A673 (cell line): ENCODE measurements at regions not wholly inside any gene's neighbourhood (a gene's known extent, or its start where the extent isn't known, plus 50 kb on each side); places are given as distances from the start of the nearest gene placed in this dataset.
"Not testable (repeated sequence)": the region's sequence is repeated elsewhere in the genome, so short reads cannot be mapped to it uniquely, and the experiment has no call there.

Experiments
- BruUV-seq: library from RNA; stranded (reverse); fragments of 400-500 nt; replicated peaks from 2 replicates; lab custom pipeline; 2021; lab: Mats Ljungman, UMichigan
- CTCF ChIA-PET: fragments of 300-600 bp; sonication (Branson Sonifier 250); formaldehyde crosslinking; loops from one replicate; lab custom pipeline; 2022; ENCODE audit warnings: antibody characterized with exemption; lab: Charles Lee
- POLR2A ChIA-PET: fragments of 300-600 bp; sonication (Branson Sonifier 250); formaldehyde crosslinking; loops from one replicate; lab custom pipeline; 2022; ENCODE audit warnings: antibody characterized with exemption; ENCODE audit not compliant: low non-redundant PET; lab: Charles Lee
- DNase-seq: peaks from one replicate; pipeline ENCODE4 v3.0.0-alpha.2; 2015; ENCODE audit warnings: low spot score
- H3K27ac ChIP-seq: fragments of 200-600 bp; sonication (generic); 2 replicates; pipeline ENCODE4 v1.5.1; 2016; ENCODE audit warnings: mixed run types, low read depth, mild to moderate bottlenecking, mixed read lengths, antibody characterized with exemption, low read length; ENCODE audit not compliant: poor library complexity, severe bottlenecking
- H3K27me3 ChIP-seq: fragments of 200-600 bp; sonication (generic); replicated peaks from 2 replicates; pipeline ENCODE4 v1.6.1; 2017; ENCODE audit warnings: mixed run types, low read depth, mild to moderate bottlenecking, mixed read lengths, antibody characterized with exemption, low read length; ENCODE audit not compliant: insufficient read depth, poor library complexity
- H3K36me3 ChIP-seq: fragments of 200-600 bp; sonication (generic); 2 replicates; pipeline ENCODE4 v1.6.1; 2016; ENCODE audit warnings: mixed run types, mild to moderate bottlenecking, mixed read lengths, antibody characterized with exemption, low read length; ENCODE audit not compliant: insufficient read depth, poor library complexity, severe bottlenecking
- H3K4me1 ChIP-seq: fragments of 200-600 bp; sonication (generic); 2 replicates; pipeline ENCODE4 v1.6.1; 2017; ENCODE audit warnings: mixed run types, mild to moderate bottlenecking, mixed read lengths, antibody characterized with exemption, low read length; ENCODE audit not compliant: insufficient read depth, poor library complexity, severe bottlenecking
- H3K4me3 ChIP-seq: fragments of 200-600 bp; sonication (generic); 2 replicates; pipeline ENCODE4 v1.5.1; 2016; ENCODE audit warnings: low read depth, mixed run types, mild to moderate bottlenecking, mixed read lengths, low read length; ENCODE audit not compliant: poor library complexity, severe bottlenecking
- H3K9me3 ChIP-seq: fragments of 200-600 bp; sonication (generic); 2 replicates; pipeline ENCODE4 v1.6.1; 2016; ENCODE audit warnings: mixed run types, low read depth, mild to moderate bottlenecking, mixed read lengths, antibody characterized with exemption, low read length; ENCODE audit not compliant: poor library complexity, severe bottlenecking
- EZH2 ChIP-seq: fragments of 200-600 bp; sonication (generic); IDR thresholded peaks from 2 replicates; pipeline ENCODE4 v1.6.1; 2017; ENCODE audit warnings: borderline replicate concordance, low read depth, mild to moderate bottlenecking, mixed read lengths, antibody characterized with exemption, low read length; ENCODE audit not compliant: poor library complexity, severe bottlenecking
- intact Hi-C: fragments of 100-400 bp; cut with micrococcal nuclease; formaldehyde crosslinking; loops from one replicate; pipeline ENCODE4 v1.10.0; 2022; ENCODE audit not compliant: unreplicated experiment

DNA sequence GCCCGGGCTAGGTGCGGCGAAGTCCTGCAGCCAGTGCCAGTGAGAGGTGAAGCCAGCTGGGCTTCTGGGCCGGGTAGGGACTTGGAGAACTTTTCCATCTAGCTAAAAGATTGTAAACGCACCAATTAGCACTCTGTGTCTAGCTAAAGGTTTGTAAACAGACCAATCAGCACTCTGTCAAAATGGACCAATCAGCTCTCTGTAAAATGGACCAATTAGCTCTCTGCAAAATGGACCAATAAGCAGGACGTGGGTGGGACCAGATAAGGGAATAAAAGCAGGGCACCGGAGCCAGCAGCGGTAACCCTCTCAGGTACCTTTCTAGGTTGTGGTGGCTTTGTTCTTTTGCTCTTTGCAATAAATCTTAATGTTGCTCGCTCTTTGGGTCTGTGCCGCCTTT lies 195.1 kb downstream of the ANKRD30BL start:
- DNase-seq, H3K36me3 ChIP-seq, H3K9me3 ChIP-seq, H3K4me1 ChIP-seq, CTCF ChIA-PET, BruUV-seq, H3K27ac ChIP-seq, H3K27me3 ChIP-seq, intact Hi-C loops, H3K4me3 ChIP-seq, POLR2A ChIA-PET: not testable (repeated sequence)

DNA sequence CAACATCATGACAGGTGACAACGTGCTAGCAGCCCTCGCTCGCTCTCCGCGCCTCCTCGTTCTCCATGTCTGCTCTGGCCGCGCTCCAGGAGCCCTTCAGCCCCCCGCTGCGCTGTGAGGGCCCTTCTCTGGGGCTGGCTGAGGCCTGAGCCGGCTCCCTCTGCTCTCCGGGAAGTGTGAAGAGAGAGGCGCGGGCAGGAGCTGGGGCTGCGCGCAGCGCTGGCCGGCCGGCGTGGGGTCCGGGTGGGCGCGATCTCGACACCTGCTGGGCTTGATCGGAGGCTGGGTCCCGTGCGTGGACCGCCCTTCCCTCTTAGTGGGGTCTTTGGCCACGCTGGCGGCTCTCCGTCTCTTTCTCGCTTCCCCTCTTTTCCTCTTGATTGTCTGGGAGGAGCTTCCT lies 195.5 kb downstream of the ANKRD30BL start:
- intact Hi-C loops = no loop called here
- H3K9me3 ChIP-seq = no peaks in the 10 kb centered on the region
- ChIA-PET CTCF (no interaction called here), POLR2A (no interaction called here)
- no peaks in the 10 kb centered on the region for H3K36me3 ChIP-seq
- no peak for TF ChIP-seq EZH2
- BruUV-seq = no TSS peak
- no peaks in the 10 kb centered on the region for H3K4me1 ChIP-seq
- no peak overlapping the region for H3K27ac ChIP-seq
- DNase-seq = no peak
- H3K4me3 ChIP-seq = no peak overlapping the region
- H3K27me3 ChIP-seq = no peaks in the 10 kb centered on the region

DNA sequence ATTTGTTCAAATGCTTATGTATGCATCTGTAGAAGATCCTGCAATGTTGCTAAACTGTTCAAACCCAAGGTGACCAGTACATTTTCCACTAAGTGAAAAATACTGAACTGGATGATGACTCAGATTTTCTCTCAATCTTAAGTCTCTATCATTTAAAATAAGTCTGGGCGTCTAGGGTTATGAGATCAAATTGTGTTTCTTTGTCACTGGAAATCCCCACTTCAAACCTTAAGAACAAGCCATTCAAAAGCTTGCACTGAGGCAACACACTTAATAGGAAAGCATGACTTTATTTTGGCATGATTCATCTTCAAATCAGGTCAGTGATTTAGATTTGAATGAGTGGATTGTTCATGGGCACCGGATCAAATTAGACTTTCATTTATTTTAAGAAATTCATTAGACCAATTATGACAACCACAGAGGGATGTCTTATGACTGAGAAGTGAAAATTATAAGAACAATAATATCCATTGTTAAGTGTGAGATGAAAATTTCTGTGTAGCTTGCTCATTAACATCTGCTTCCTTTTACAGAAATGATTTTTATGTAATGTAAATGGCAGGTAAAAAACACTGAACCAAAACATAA lies 203.6 kb downstream of the ANKRD30BL start:
- H3K9me3 ChIP-seq, DNase-seq, BruUV-seq, H3K27me3 ChIP-seq, H3K36me3 ChIP-seq, POLR2A ChIA-PET, CTCF ChIA-PET, intact Hi-C loops, H3K4me1 ChIP-seq, H3K27ac ChIP-seq, H3K4me3 ChIP-seq: not testable (repeated sequence)

DNA sequence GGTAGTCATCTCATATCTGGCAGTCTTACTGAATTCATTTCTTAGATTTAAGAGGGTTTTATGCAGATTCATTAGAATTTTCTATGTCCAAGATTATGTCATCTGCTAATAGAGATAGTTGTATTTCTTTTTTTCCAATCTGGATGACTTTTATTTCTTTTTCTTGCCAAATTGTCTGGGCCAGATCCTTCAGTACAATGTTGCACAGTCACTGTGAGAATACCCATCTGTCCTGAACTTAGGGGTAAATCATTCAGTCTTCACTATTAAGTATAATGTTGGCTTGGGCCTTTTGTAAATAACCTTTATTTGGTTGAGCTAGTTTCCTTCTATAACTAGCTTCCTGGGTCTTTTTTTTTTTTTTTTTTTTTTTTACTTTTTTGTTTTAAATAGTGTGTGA lies 213.1 kb downstream of the ANKRD30BL start:
- H3K9me3 ChIP-seq, H3K4me1 ChIP-seq, H3K27me3 ChIP-seq, H3K27ac ChIP-seq, CTCF ChIA-PET, H3K4me3 ChIP-seq, intact Hi-C loops, H3K36me3 ChIP-seq, DNase-seq, BruUV-seq, POLR2A ChIA-PET: not testable (repeated sequence)

DNA sequence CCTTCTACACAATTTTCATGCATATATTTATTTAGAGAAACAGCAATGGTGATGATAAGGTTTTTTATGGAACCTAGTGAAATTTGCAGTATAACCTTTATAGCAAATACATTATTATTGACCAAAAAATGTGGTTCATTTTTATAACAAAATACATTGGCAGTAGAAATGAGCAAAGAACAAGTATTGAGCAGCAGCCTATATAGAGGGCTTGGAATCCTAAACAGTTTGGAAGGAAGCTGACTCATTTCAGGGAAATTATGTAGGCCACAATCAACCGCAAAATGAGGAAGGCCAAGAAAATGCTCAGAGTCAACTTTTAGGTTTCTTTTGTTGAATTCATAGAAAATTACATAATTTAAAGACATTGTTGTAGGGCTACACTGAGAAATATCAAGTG lies 238.5 kb downstream of the ANKRD30BL start:
- H3K27ac ChIP-seq, H3K9me3 ChIP-seq, CTCF ChIA-PET, H3K27me3 ChIP-seq, H3K4me3 ChIP-seq, H3K36me3 ChIP-seq, intact Hi-C loops, POLR2A ChIA-PET, BruUV-seq, H3K4me1 ChIP-seq: not testable (repeated sequence)
- peak; percentile 0 for DNase-seq

DNA sequence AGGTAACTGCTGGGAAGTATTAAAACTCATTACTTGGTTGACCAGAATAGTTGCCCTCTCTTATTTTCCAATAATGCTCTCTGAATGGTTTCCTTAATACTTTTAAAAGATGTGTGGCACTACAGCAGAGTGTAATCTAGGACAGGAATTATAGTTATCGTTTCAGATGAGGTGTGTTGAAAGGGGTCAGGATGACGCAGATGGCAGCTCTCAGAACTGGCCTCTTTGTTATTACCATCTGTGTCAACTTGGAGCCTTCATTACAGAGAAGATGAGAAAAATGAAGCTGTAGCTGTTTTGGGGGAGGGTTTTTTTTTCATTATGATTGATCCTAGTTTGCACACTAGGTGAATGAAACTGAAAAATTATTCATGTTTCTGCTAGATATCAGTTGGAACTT lies 238.9 kb downstream of the ANKRD30BL start:
- H3K4me1 ChIP-seq, H3K36me3 ChIP-seq, H3K27me3 ChIP-seq, DNase-seq, H3K4me3 ChIP-seq, POLR2A ChIA-PET, H3K27ac ChIP-seq, intact Hi-C loops, H3K9me3 ChIP-seq, BruUV-seq, CTCF ChIA-PET: not testable (repeated sequence)
